ENCODE measurements at regions not wholly inside any gene's neighbourhood (a gene's known extent, or its start where the extent isn't known, plus 50 kb on each side); places are given as distances from the start of the nearest gene placed in this dataset.

DNA sequence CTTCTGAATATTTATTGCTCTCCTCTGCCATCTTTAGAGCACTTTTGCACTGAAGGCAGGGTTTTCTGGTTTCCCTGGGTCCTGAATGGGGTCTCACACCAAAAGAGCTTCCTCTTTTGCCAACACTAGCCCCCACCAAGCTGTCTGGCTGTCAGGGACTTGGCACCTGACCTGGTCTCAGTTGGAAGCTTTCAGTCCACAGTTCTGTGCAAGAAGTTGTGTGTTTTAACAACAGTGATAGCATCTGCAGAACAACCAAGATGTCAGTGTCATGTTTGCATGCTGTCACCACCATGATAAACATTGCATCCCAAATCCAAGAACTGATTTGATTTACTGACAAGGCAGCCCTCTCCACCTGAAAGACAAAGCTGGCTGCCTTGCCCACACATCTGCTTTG lies 448.5 kb upstream of the CCL2 start:
- no peaks in the 10 kb centered on the region for H3K9me3 Mint-ChIP-seq
- no peak overlapping the region for H3K4me3 Mint-ChIP-seq
- TF ChIP-seq CTCF (IDR thresholded peaks at IDR 0.05; ENCODE audit: unreplicated experiment), result no peak
- H3K36me3 Mint-ChIP-seq, result no peaks in the 10 kb centered on the region
- peaks cover 57% of the 10 kb centered on the region for H3K27me3 Mint-ChIP-seq (ENCODE audit: low read depth)
- no peaks in the 10 kb centered on the region for H3K4me1 Mint-ChIP-seq
- no peak for DNase-seq (ENCODE audit: low spot score in 2 of 2, unreplicated experiment in 2 of 2)
- no peak overlapping the region for H3K27ac Mint-ChIP-seq

GRCh38 chr17:33809748-33810147 lies 445.3 kb upstream of the CCL2 start:
- Mint-ChIP-seq H3K4me3 (no peak overlapping the region), H3K36me3 (no peaks in the 10 kb centered on the region), H3K9me3 (no peaks in the 10 kb centered on the region), H3K27ac (no peak overlapping the region), H3K27me3 (ENCODE audit: low read depth) (peaks cover 59% of the 10 kb centered on the region), H3K4me1 (no peaks in the 10 kb centered on the region)
- no peak for TF ChIP-seq CTCF (IDR thresholded peaks at IDR 0.05; ENCODE audit: unreplicated experiment)
- DNase-seq (ENCODE audit: low spot score in 2 of 2, unreplicated experiment in 2 of 2), result no peak

- no peak for TF ChIP-seq CTCF (IDR thresholded peaks at IDR 0.05; ENCODE audit: unreplicated experiment)
- DNase-seq (ENCODE audit: low spot score in 2 of 2, unreplicated experiment in 2 of 2), result no peak
- Mint-ChIP-seq H3K4me3 (no peak overlapping the region), H3K4me1 (no peaks in the 10 kb centered on the region), H3K9me3 (no peaks in the 10 kb centered on the region), H3K27me3 (ENCODE audit: low read depth) (peaks cover 59% of the 10 kb centered on the region), H3K27ac (no peak overlapping the region), H3K36me3 (no peaks in the 10 kb centered on the region)
Observed at GRCh38 chr17:33811004-33811760, 443.9 kb upstream of the CCL2 start.

DNA sequence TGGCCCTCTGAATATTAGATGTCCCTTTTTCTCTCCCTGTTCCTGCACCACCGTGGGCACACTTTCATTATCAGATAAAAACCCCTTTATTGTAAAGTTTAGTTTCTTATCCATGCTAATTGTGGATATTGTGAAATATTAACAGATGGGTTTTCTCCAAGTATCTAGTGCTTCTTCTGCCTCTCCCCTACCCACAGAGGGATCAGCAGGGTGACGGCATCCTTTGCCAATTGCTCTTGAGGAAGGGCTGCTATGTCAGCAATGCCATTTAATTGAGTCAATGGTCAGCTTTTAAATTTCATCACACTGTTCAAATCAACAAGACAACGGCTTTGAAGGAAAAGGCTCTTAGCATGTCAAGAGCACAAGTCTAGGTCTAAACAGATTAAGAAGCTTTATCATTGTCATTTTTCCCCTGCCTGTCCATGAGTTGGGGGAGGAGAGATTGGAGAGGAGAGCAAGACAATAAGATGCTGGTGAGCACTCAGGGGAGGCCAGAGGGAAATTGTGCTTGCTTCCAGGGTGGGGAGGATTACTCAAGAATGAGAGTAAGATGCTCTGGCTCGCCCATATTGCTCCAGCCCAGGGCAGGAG lies 443.0 kb upstream of the CCL2 start:
- peaks cover 64% of the 10 kb centered on the region for H3K27me3 Mint-ChIP-seq (ENCODE audit: low read depth)
- no peak for TF ChIP-seq CTCF (IDR thresholded peaks at IDR 0.05; ENCODE audit: unreplicated experiment)
- H3K36me3 Mint-ChIP-seq, result no peaks in the 10 kb centered on the region
- H3K27ac Mint-ChIP-seq, result no peak overlapping the region
- DNase-seq (ENCODE audit: low spot score in 2 of 2, unreplicated experiment in 2 of 2), result no peak
- H3K4me3 Mint-ChIP-seq, result no peak overlapping the region
- H3K4me1 Mint-ChIP-seq, result no peaks in the 10 kb centered on the region
- no peaks in the 10 kb centered on the region for H3K9me3 Mint-ChIP-seq

- Mint-ChIP-seq H3K36me3 (no peaks in the 10 kb centered on the region), H3K27me3 (ENCODE audit: low read depth) (peaks cover 71% of the 10 kb centered on the region), H3K9me3 (no peaks in the 10 kb centered on the region), H3K4me1 (no peaks in the 10 kb centered on the region), H3K27ac (no peak overlapping the region), H3K4me3 (no peak overlapping the region)
- no peak for TF ChIP-seq CTCF (IDR thresholded peaks at IDR 0.05; ENCODE audit: unreplicated experiment)
- DNase-seq (ENCODE audit: low spot score in 2 of 2, unreplicated experiment in 2 of 2), result no peak
Observed at GRCh38 chr17:33814852-33815251, 440.2 kb upstream of the CCL2 start.

Measured in mesothelial cell of epicardium (in vitro differentiated cells).